H1 (cell line): ENCODE measurements at regions not wholly inside any gene's neighbourhood (a gene's known extent, or its start where the extent isn't known, plus 50 kb on each side); places are given as distances from the start of the nearest gene placed in this dataset.

ENCODE experiments used
- CTCF ChIA-PET: fragments of 300-600 bp; sonication (Branson Sonifier 250); formaldehyde crosslinking; loops from one replicate; lab custom pipeline; 2021; ENCODE audit not compliant: partially characterized antibody; lab: Charles Lee
- POLR2A ChIA-PET: fragments of 300-600 bp; sonication (Branson Sonifier 250); formaldehyde crosslinking; loops from one replicate; lab custom pipeline; 2021; ENCODE audit warnings: inconsistent platforms; ENCODE audit not compliant: partially characterized antibody; lab: Charles Lee
- DNase-seq, 2 experiments: peaks; one replicate each; pipeline versions ENCODE4 v3.0.0 to v3.0.0-alpha.2; 2010 to 2022; ENCODE audit warnings: low spot score in 2 of 2, low read depth in 1 of 2, mixed read lengths in 1 of 2
- FAIRE-seq: peaks from 2 replicates; lab custom pipeline; 2011; peaks lifted over from hg19 to GRCh38; lab: Jason Lieb, UNC
- H2AFZ ChIP-seq: 2 replicates; pipeline ENCODE4 v1.8.1; 2012; ENCODE audit warnings: low read length, inconsistent platforms
- H2AK5ac ChIP-seq: 2 replicates; pipeline ENCODE4 v1.6.1; 2013; ENCODE audit warnings: low read depth, low read length
- H2BK120ac ChIP-seq: replicated peaks from 2 replicates; pipeline ENCODE3; 2013; ENCODE audit warnings: low read depth, low read length, inconsistent platforms
- H2BK12ac ChIP-seq: 2 replicates; pipeline ENCODE4 v1.6.1; 2013; ENCODE audit warnings: low read depth, low read length
- H2BK15ac ChIP-seq: 2 replicates; pipeline ENCODE4 v1.6.1; 2013; ENCODE audit warnings: low read length
- H2BK20ac ChIP-seq: 2 replicates; pipeline ENCODE4 v1.6.1; 2013; ENCODE audit warnings: low read length
- H2BK5ac ChIP-seq: 2 replicates; pipeline ENCODE4 v1.6.1; 2013; ENCODE audit warnings: low read depth, low read length
- H3K14ac ChIP-seq: 2 replicates; pipeline ENCODE4 v1.6.1; 2013; ENCODE audit warnings: inconsistent platforms; ENCODE audit not compliant: insufficient read length
- H3K18ac ChIP-seq: 2 replicates; pipeline ENCODE4 v1.6.1; 2013; ENCODE audit warnings: low read length; ENCODE audit errors: extremely low read depth
- H3K23ac ChIP-seq: 2 replicates; pipeline ENCODE4 v1.6.1; 2013; ENCODE audit warnings: inconsistent platforms; ENCODE audit not compliant: insufficient read length
- H3K23me2 ChIP-seq: 2 replicates; pipeline ENCODE4 v1.6.1; 2013; ENCODE audit warnings: low read depth, low read length
- H3K27ac ChIP-seq: 2 replicates; pipeline ENCODE4 v1.6.1; 2011; ENCODE audit warnings: low read depth, low read length, inconsistent platforms
- H3K27me3 ChIP-seq, 4 experiments: replicated peaks in 1 of 4; 1 replicate in 1 of 4; 2 replicates in 3 of 4; pipeline versions ENCODE4 v1.6.1 to v1.8.1; 2011 to 2013; ENCODE audit warnings: low read length in 3 of 4, mild to moderate bottlenecking in 3 of 4, inconsistent platforms in 2 of 4, mixed read lengths in 2 of 4, moderate library complexity in 1 of 4; ENCODE audit not compliant: control insufficient read depth in 3 of 4, insufficient read depth in 3 of 4; ENCODE audit errors: extremely low read depth in 1 of 4
- H3K36me3 ChIP-seq, 4 experiments: 2 replicates each; pipeline versions ENCODE4 v1.6.1 to v1.8.1; 2011 to 2013; ENCODE audit warnings: mild to moderate bottlenecking in 4 of 4, low read length in 3 of 4, moderate library complexity in 2 of 4, control low read depth in 1 of 4, inconsistent platforms in 1 of 4; ENCODE audit not compliant: insufficient read depth in 4 of 4, control insufficient read depth in 2 of 4
- H3K4ac ChIP-seq: replicated peaks from 2 replicates; pipeline ENCODE3; 2013; ENCODE audit warnings: low read length, low read depth, mixed read lengths, inconsistent platforms; ENCODE audit not compliant: insufficient read length
- H3K4me1 ChIP-seq, 4 experiments: replicated peaks in 1 of 4; 1 replicate in 1 of 4; 2 replicates in 3 of 4; pipeline versions ENCODE4 v1.6.1 to v1.8.1; 2011 to 2013; ENCODE audit warnings: low read length in 3 of 4, inconsistent platforms in 2 of 4, mixed read lengths in 1 of 4; ENCODE audit not compliant: insufficient read depth in 4 of 4, control insufficient read depth in 3 of 4
- H3K4me2 ChIP-seq, 2 experiments: 2 replicates each; pipeline versions ENCODE4 v1.6.1 to v1.8.1; 2011 to 2013; ENCODE audit warnings: low read depth in 2 of 2, low read length in 2 of 2, control low read depth in 1 of 2, inconsistent platforms in 1 of 2, mild to moderate bottlenecking in 1 of 2; ENCODE audit not compliant: insufficient read depth in 1 of 2
- H3K4me3 ChIP-seq, 4 experiments: fragments of 200-600, 300-600 bp in 1 of 4; sonication (generic), shearing (Covaris generic), sonication (Bioruptor Twin) in 1 of 4; 2 replicates each; pipeline versions ENCODE4 v1.5.1 to v1.8.1; 2011 to 2016; ENCODE audit warnings: low read length in 4 of 4, low read depth in 3 of 4, control low read depth in 2 of 4, inconsistent platforms in 2 of 4, mild to moderate bottlenecking in 2 of 4, mixed read lengths in 1 of 4, moderate library complexity in 1 of 4; ENCODE audit not compliant: insufficient read depth in 2 of 4; ENCODE audit errors: extremely low read depth in 1 of 4
- H3K56ac ChIP-seq: replicated peaks from 2 replicates; pipeline ENCODE3; 2013; ENCODE audit warnings: low read depth, mild to moderate bottlenecking, mixed read lengths, low read length, inconsistent platforms; ENCODE audit not compliant: insufficient read length
- H3K79me1 ChIP-seq: 2 replicates; pipeline ENCODE4 v1.6.1; 2013; ENCODE audit warnings: low read depth, low read length, control low read depth
- H3K79me2 ChIP-seq, 2 experiments: 2 replicates each; pipeline versions ENCODE4 v1.6.1 to v1.8.1; 2012 to 2013; ENCODE audit warnings: low read length in 2 of 2, mild to moderate bottlenecking in 2 of 2, inconsistent platforms in 1 of 2; ENCODE audit not compliant: insufficient read depth in 2 of 2, control insufficient read depth in 1 of 2
- H3K9ac ChIP-seq, 4 experiments: replicated peaks in 1 of 4; 1 replicate in 1 of 4; 2 replicates in 3 of 4; pipeline versions ENCODE4 v1.6.1 to v1.8.1; 2011 to 2013; ENCODE audit warnings: low read depth in 3 of 4, low read length in 3 of 4, control low read depth in 2 of 4, mild to moderate bottlenecking in 2 of 4, moderate library complexity in 2 of 4, inconsistent platforms in 1 of 4; ENCODE audit errors: extremely low read depth in 1 of 4
- H3K9me3 ChIP-seq, 2 experiments: 2 replicates each; pipeline versions ENCODE4 v1.6.1 to v1.8.1; 2012 to 2013; ENCODE audit warnings: mild to moderate bottlenecking in 2 of 2, moderate library complexity in 2 of 2, control low read depth in 1 of 2, inconsistent platforms in 1 of 2, low read depth in 1 of 2, low read length in 1 of 2, mixed read lengths in 1 of 2; ENCODE audit not compliant: insufficient read depth in 2 of 2
- H4K20me1 ChIP-seq, 2 experiments: replicated peaks in 1 of 2; 2 replicates each; pipeline versions ENCODE3 to v1.8.1; 2011 to 2013; ENCODE audit warnings: inconsistent platforms in 2 of 2, low read length in 2 of 2, mild to moderate bottlenecking in 1 of 2; ENCODE audit not compliant: insufficient read depth in 2 of 2, control insufficient read depth in 1 of 2
- H4K5ac ChIP-seq: 2 replicates; pipeline ENCODE4 v1.6.1; 2013; ENCODE audit warnings: low read length, low read depth, mixed read lengths, inconsistent platforms; ENCODE audit not compliant: insufficient read length
- H4K8ac ChIP-seq: 2 replicates; pipeline ENCODE4 v1.8.0; 2013; ENCODE audit warnings: mild to moderate bottlenecking, moderate library complexity, low read length, inconsistent platforms; ENCODE audit not compliant: insufficient read depth; ENCODE audit errors: extremely low read depth
- H4K91ac ChIP-seq: replicated peaks from 2 replicates; pipeline ENCODE3; 2013; ENCODE audit warnings: low read length, mixed read lengths, inconsistent platforms; ENCODE audit not compliant: insufficient read length
- BACH1 ChIP-seq: IDR thresholded peaks from 2 replicates; pipeline ENCODE4 v1.6.1; 2012; ENCODE audit warnings: low read length, improper control_type of control experiment
- EGR1 ChIP-seq: IDR thresholded peaks from 2 replicates; pipeline ENCODE4 v1.6.1; 2011; ENCODE audit warnings: low read depth, low read length, borderline replicate concordance
- GTF2F1 ChIP-seq: IDR thresholded peaks from 2 replicates; pipeline ENCODE4 v1.6.1; 2012; ENCODE audit warnings: low read depth, low read length, improper control_type of control experiment, borderline replicate concordance
- JUND ChIP-seq: IDR thresholded peaks from 2 replicates; pipeline ENCODE4 v1.6.1; 2011; ENCODE audit warnings: mild to moderate bottlenecking, improper control_type of control experiment, low read length
- KDM4A ChIP-seq: IDR thresholded peaks from one replicate; pipeline ENCODE4 v1.7.1; 2012; ENCODE audit warnings: low read depth, mild to moderate bottlenecking, moderate library complexity, low read length, inconsistent platforms; ENCODE audit not compliant: severe bottlenecking
- RNF2 ChIP-seq: fragments of 200-900, 300-1000 bp; sonication (generic); IDR thresholded peaks from 2 replicates; pipeline ENCODE4 v1.7.1; 2016; ENCODE audit warnings: borderline replicate concordance, low read depth, mild to moderate bottlenecking, antibody characterized with exemption, low read length; ENCODE audit not compliant: poor library complexity, severe bottlenecking; ENCODE audit errors: missing control alignments
- TAF7 ChIP-seq: optimal IDR thresholded peaks from 2 replicates; pipeline ENCODE3; 2011; ENCODE audit warnings: low read depth, mild to moderate bottlenecking, inconsistent platforms, low read length, moderate library complexity, borderline replicate concordance
- TCF12 ChIP-seq: IDR thresholded peaks from 2 replicates; pipeline ENCODE4 v1.6.1; 2011; ENCODE audit warnings: low read depth, mild to moderate bottlenecking, low read length
- TEAD4 ChIP-seq: IDR thresholded peaks from 2 replicates; pipeline ENCODE4 v1.6.1; 2012; ENCODE audit warnings: low read depth, low read length, inconsistent platforms, mixed read lengths
- YY1 ChIP-seq: IDR thresholded peaks from 2 replicates; pipeline ENCODE4 v1.6.1; 2011; ENCODE audit warnings: low read depth, mild to moderate bottlenecking, low read length
- WGBS, 2 experiments: shearing (Covaris generic) in 1 of 2; methylation state at CpG; one replicate each; pipeline versions ENCODE4 v1.1.6 to v1.1.7; 2013 to 2015; ENCODE audit warnings: low lambda C conversion rate in 2 of 2, mixed read lengths in 2 of 2, inconsistent platforms in 1 of 2, low coverage in 1 of 2, missing lambda C conversion rate in 1 of 2; ENCODE audit not compliant: insufficient replicate concordance in 2 of 2, insufficient coverage in 1 of 2, insufficient read length in 1 of 2; ENCODE audit errors: extremely low coverage in 1 of 2, missing lambda C conversion rate in 1 of 2; 5-methylcytosine and 5-hydroxymethylcytosine counted together

- CTCF ChIA-PET: interaction anchor here (1.3 to 1.8 kb wide), 5 partner anchors 9 to 161 kb away, joined by 3 to 7 read pairs (median 5); no protein-coding TSS in a partner anchor
- H3K27ac ChIP-seq: no peak overlapping the region
- H3K14ac ChIP-seq: no peak overlapping the region
- no peaks in the 10 kb centered on the region for H3K79me2 ChIP-seq
- H4K20me1 ChIP-seq: no peaks in the 10 kb centered on the region
- H3K9me3 ChIP-seq: no peaks in the 10 kb centered on the region
- no peak overlapping the region for H2BK120ac ChIP-seq
- WGBS, 2 experiments: 93% methylated on average over 1 of the region's 1 CpG; no CpG with 5 or more reads in 1 of the 2 experiments
- H3K23me2 ChIP-seq: no peaks in the 10 kb centered on the region; the same call in 1 of the 2 replicates
- FAIRE-seq (no peak), DNase-seq (no peak)
- no peaks in the 10 kb centered on the region for H3K79me1 ChIP-seq
- H3K4me2 ChIP-seq: no peak overlapping the region
- H3K27me3 ChIP-seq: peaks cover 18 to 48% (median 39%) of the 10 kb centered on the region in 4 experiments
- no peak overlapping the region for H3K18ac ChIP-seq
- H2AFZ ChIP-seq: no peak overlapping the region
- no peak overlapping the region for H3K4ac ChIP-seq
- POLR2A ChIA-PET: no interaction called here
- H2BK15ac ChIP-seq: no peak overlapping the region
- H2BK12ac ChIP-seq: no peak overlapping the region
- no peak overlapping the region for H4K8ac ChIP-seq
- H3K9ac ChIP-seq: no peak overlapping the region
- H3K4me1 ChIP-seq: peaks cover 0 to 3% (median 0%) of the 10 kb centered on the region in 4 experiments; a peak in 3 of 7 replicates
- H2BK5ac ChIP-seq: no peak overlapping the region
- TF ChIP-seq KDM4A (no peak), JUND (no peak), TEAD4 (no peak), TCF12 (no peak), TAF7 (no peak), EGR1 (no peak), BACH1 (no peak), GTF2F1 (no peak), RNF2 (no peak), YY1 (no peak)
- H3K23ac ChIP-seq: no peak overlapping the region
- H4K5ac ChIP-seq: no peak overlapping the region
- no peak overlapping the region for H3K56ac ChIP-seq
- no peak overlapping the region for H3K4me3 ChIP-seq
- no peaks in the 10 kb centered on the region for H3K36me3 ChIP-seq
- no peak overlapping the region for H2BK20ac ChIP-seq
- no peak overlapping the region for H4K91ac ChIP-seq
- no peak overlapping the region for H2AK5ac ChIP-seq
Observed at GRCh38 chr5:73378765-73379164, 69.8 kb downstream of the FOXD1 start.
